GM12864 (cell line): ENCODE measurements at regions not wholly inside any gene's neighbourhood (a gene's known extent, or its start where the extent isn't known, plus 50 kb on each side); places are given as distances from the start of the nearest gene placed in this dataset.

Experiments used
- DNase-seq: peaks from one replicate; pipeline ENCODE4 v3.0.0-alpha.2; 2011; ENCODE audit warnings: low read depth
- H3K4me3 ChIP-seq: 2 replicates; pipeline ENCODE4 v1.5.1; 2011; ENCODE audit warnings: mild to moderate bottlenecking, low read depth, low read length, control low read depth
- CTCF ChIP-seq: IDR thresholded peaks from 2 replicates; pipeline ENCODE4 v1.5.1; 2011; ENCODE audit warnings: low read depth, mild to moderate bottlenecking, moderate library complexity, low read length, control low read depth, inconsistent platforms; ENCODE audit errors: missing control alignments

GRCh38 chr4:81546777-81547176 lies 75.1 kb upstream of the RASGEF1B start:
- no peak for TF ChIP-seq CTCF
- DNase-seq = no peak
- no peak overlapping the region for H3K4me3 ChIP-seq

GRCh38 chr4:81541161-81541945 lies 69.6 kb upstream of the RASGEF1B start:
- no peak for DNase-seq
- no peak for TF ChIP-seq CTCF

GRCh38 chr4:81538716-81539427 lies 67.2 kb upstream of the RASGEF1B start:
- no peak overlapping the region for H3K4me3 ChIP-seq
- DNase-seq = no peak
- TF ChIP-seq CTCF = no peak

More at GRCh38 chr4:81541161-81541945, 69.6 kb upstream of the RASGEF1B start:
- H3K4me3 ChIP-seq = no peak overlapping the region

GRCh38 chr4:81531410-81531809 lies 59.7 kb upstream of the RASGEF1B start:
- DNase-seq = no peak
- H3K4me3 ChIP-seq = no peak overlapping the region
- TF ChIP-seq CTCF = no peak

GRCh38 chr4:81528979-81529378 lies 57.3 kb upstream of the RASGEF1B start:
- no peak for TF ChIP-seq CTCF
- no peak overlapping the region for H3K4me3 ChIP-seq
- DNase-seq = no peak

- no peak for TF ChIP-seq CTCF
- no peak overlapping the region for H3K4me3 ChIP-seq
- DNase-seq = no peak
Observed at GRCh38 chr4:81528200-81528599, 56.5 kb upstream of the RASGEF1B start.
